Suprapubic skin (tissue), 4 donors: ENCODE measurements at regions not wholly inside any gene's neighbourhood (a gene's known extent, or its start where the extent isn't known, plus 50 kb on each side); places are given as distances from the start of the nearest gene placed in this dataset.

Experiments
- CTCF ChIP-seq, 2 donors: fragments of 200-600 bp in 1 of 2; fragments of 450-650 bp in 1 of 2; sonication (generic) in 1 of 2; IDR thresholded peaks; one replicate each; pipeline ENCODE4 v1.5.1; 2016 to 2019; ENCODE audit warnings: antibody characterized with exemption in 2 of 2, mild to moderate bottlenecking in 1 of 2, moderate library complexity in 1 of 2
- EP300 ChIP-seq: sonication (generic); formaldehyde crosslinking; IDR thresholded peaks from one replicate; pipeline ENCODE4 v1.6.1; 2017; ENCODE audit warnings: antibody characterized with exemption
- POLR2A ChIP-seq, 2 donors: fragments of 450-650 bp; IDR thresholded peaks; one replicate each; pipeline ENCODE4 v1.6.1; 2017; ENCODE audit warnings: antibody characterized with exemption in 2 of 2, mild to moderate bottlenecking in 2 of 2, moderate library complexity in 2 of 2
- POLR2AphosphoS5 ChIP-seq, 3 donors: sonication (generic); formaldehyde crosslinking; IDR thresholded peaks; one replicate each; pipeline ENCODE4 v1.6.1; 2017; ENCODE audit warnings: antibody characterized with exemption in 3 of 3

- TF ChIP-seq CTCF (IDR thresholded peaks at IDR 0.05) (no peak), POLR2A (IDR thresholded peaks at IDR 0.05) (no peak), POLR2AphosphoS5 (IDR thresholded peaks at IDR 0.05) (no peak), EP300 (no peak)
Measured at GRCh38 chr13:82758044-82758443, 1124.2 kb downstream of the SLITRK1 start.
